ENCODE measurements at regions not wholly inside any gene's neighbourhood (a gene's known extent, or its start where the extent isn't known, plus 50 kb on each side); places are given as distances from the start of the nearest gene placed in this dataset.

- ChIA-PET CTCF (interaction anchor here (0.7 kb wide), 1 partner anchor 14 kb away, joined by 3 read pairs; no protein-coding TSS in a partner anchor), POLR2A (ENCODE audit: low non-redundant PET) (no interaction called here)
- H3K27ac ChIP-seq, result no peak overlapping the region
- no peak for TF ChIP-seq CTCF (conservative IDR thresholded peaks at IDR 0.05; ENCODE audit: low read depth)
- no peak for DNase-seq (ENCODE audit: low spot score)
Observed at GRCh38 chr4:138663883-138664282, 351.7 kb upstream of the NOCT start.

GRCh38 chr4:138659812-138660316, 355.7 kb upstream of the NOCT start:
- H3K27ac ChIP-seq, result no peak overlapping the region
- TF ChIP-seq CTCF (conservative IDR thresholded peaks at IDR 0.05; ENCODE audit: low read depth), result no peak
- ChIA-PET POLR2A (ENCODE audit: low non-redundant PET) (no interaction called here), CTCF (no interaction called here)
- DNase-seq (ENCODE audit: low spot score), result peak; percentile 19

GRCh38 chr4:138659037-138659811, 356.4 kb upstream of the NOCT start:
- no peak for TF ChIP-seq CTCF (conservative IDR thresholded peaks at IDR 0.05; ENCODE audit: low read depth)
- ChIA-PET CTCF (no interaction called here), POLR2A (ENCODE audit: low non-redundant PET) (no interaction called here)
- no peak for DNase-seq (ENCODE audit: low spot score)
- H3K27ac ChIP-seq, result no peak overlapping the region

- POLR2A ChIA-PET (ENCODE audit: low non-redundant PET), result no interaction called here
- CTCF ChIA-PET, result interaction anchor here (0.7 to 1.0 kb wide), 3 partner anchors 11 to 171 kb away, joined by 3 to 4 read pairs (median 3); no protein-coding TSS in a partner anchor
- no peak for DNase-seq (ENCODE audit: low spot score)
- TF ChIP-seq CTCF (conservative IDR thresholded peaks at IDR 0.05; ENCODE audit: low read depth), result no peak
- H3K27ac ChIP-seq, result no peak overlapping the region
Observed at GRCh38 chr4:138658518-138658917, 357.1 kb upstream of the NOCT start.

- CTCF ChIA-PET, result no interaction called here
- no peak for TF ChIP-seq CTCF (conservative IDR thresholded peaks at IDR 0.05; ENCODE audit: low read depth)
- POLR2A ChIA-PET (ENCODE audit: low non-redundant PET), result no interaction called here
- H3K27ac ChIP-seq, result no peak overlapping the region
- no peak for DNase-seq (ENCODE audit: low spot score)
Observed at GRCh38 chr4:138656990-138657389, 358.6 kb upstream of the NOCT start.

GRCh38 chr4:138655985-138656384, 359.6 kb upstream of the NOCT start:
- no peak for TF ChIP-seq CTCF (conservative IDR thresholded peaks at IDR 0.05; ENCODE audit: low read depth)
- CTCF ChIA-PET, result no interaction called here
- POLR2A ChIA-PET (ENCODE audit: low non-redundant PET), result no interaction called here
- H3K27ac ChIP-seq, result no peak overlapping the region
- no peak for DNase-seq (ENCODE audit: low spot score)
